ENCODE measurements at regions not wholly inside any gene's neighbourhood (a gene's known extent, or its start where the extent isn't known, plus 50 kb on each side); places are given as distances from the start of the nearest gene placed in this dataset.

GRCh38 chr3:187519428-187519890 lies 150.7 kb downstream of the SST start:
- TF ChIP-seq EZH2 (IDR thresholded peaks at IDR 0.05; ENCODE audit: borderline replicate concordance, insufficient read depth, low read length, poor library complexity, severe bottlenecking) (no peak), CTCF (IDR thresholded peaks at IDR 0.05; ENCODE audit: poor library complexity, severe bottlenecking) (no peak), EP300 (conservative IDR thresholded peaks at IDR 0.05; ENCODE audit: poor library complexity, severe bottlenecking) (no peak), POLR2AphosphoS5 (IDR thresholded peaks at IDR 0.05) (no peak), RAD21 (conservative IDR thresholded peaks at IDR 0.05) (no peak)
